Posterior vena cava (tissue), 2 donors: ENCODE measurements at regions not wholly inside any gene's neighbourhood (a gene's known extent, or its start where the extent isn't known, plus 50 kb on each side); places are given as distances from the start of the nearest gene placed in this dataset.

ENCODE experiments used
- DNase-seq: peaks from one replicate; pipeline ENCODE4 v3.0.0-alpha.2; 2020; ENCODE audit warnings: low spot score
- intact Hi-C, 2 donors: fragments of 100-400 bp; cut with DNase I; formaldehyde crosslinking; loops; one replicate each; pipeline versions ENCODE4 v1.14.1 to v1.14.2; 2022 to 2023
- donor health status: DM: yes; HTN: yes; CAD: no.
- donor health status: DM: yes; HTN: yes; CAD: no.

- no peak for DNase-seq
- intact Hi-C loops = no loop called here
These were observed 381.3 kb downstream of the ANXA1 start for GRCh38 chr9:73532985-73533384.

- intact Hi-C loops = no loop called here
These were observed 384.7 kb downstream of the ANXA1 start for GRCh38 chr9:73536403-73536802.

GRCh38 chr9:73537561-73537960 lies 385.9 kb downstream of the ANXA1 start:
- DNase-seq = no peak
- intact Hi-C loops = no loop called here

More at GRCh38 chr9:73536403-73536802, 384.7 kb downstream of the ANXA1 start:
- no peak for DNase-seq

- intact Hi-C loops = no loop called here
- no peak for DNase-seq
These were observed 388.3 kb downstream of the ANXA1 start for GRCh38 chr9:73539881-73540390.

GRCh38 chr9:73541923-73542322 lies 390.3 kb downstream of the ANXA1 start:
- intact Hi-C loops = no loop called here
- no peak for DNase-seq

- intact Hi-C loops = no loop called here
- DNase-seq = no peak
These were observed 392.1 kb downstream of the ANXA1 start for GRCh38 chr9:73543727-73544126.

GRCh38 chr9:73548201-73548600 lies 396.5 kb downstream of the ANXA1 start:
- intact Hi-C loops = no loop called here
- no peak for DNase-seq

GRCh38 chr9:73549991-73550390 lies 398.3 kb downstream of the ANXA1 start:
- intact Hi-C loops = no loop called here
- no peak for DNase-seq

- intact Hi-C loops = no loop called here
- DNase-seq = no peak
These were observed 401.6 kb downstream of the ANXA1 start for GRCh38 chr9:73553295-73553694.

- DNase-seq = no peak
- intact Hi-C loops = no loop called here
These were observed 406.8 kb downstream of the ANXA1 start for GRCh38 chr9:73558471-73558870.

- DNase-seq = no peak
- intact Hi-C loops = no loop called here
These were observed 413.4 kb downstream of the ANXA1 start for GRCh38 chr9:73565026-73565425.

- intact Hi-C loops = no loop called here
- no peak for DNase-seq
These were observed 414.3 kb downstream of the ANXA1 start for GRCh38 chr9:73565833-73566465.

- no peak for DNase-seq
- intact Hi-C loops = no loop called here
These were observed 415.0 kb downstream of the ANXA1 start for GRCh38 chr9:73566627-73567026.

GRCh38 chr9:73573235-73573634 lies 421.6 kb downstream of the ANXA1 start:
- intact Hi-C loops = no loop called here
- DNase-seq = no peak

- no peak for DNase-seq
- intact Hi-C loops = no loop called here
These were observed 423.7 kb downstream of the ANXA1 start for GRCh38 chr9:73575101-73576060.

GRCh38 chr9:73577848-73578247 lies 426.2 kb downstream of the ANXA1 start:
- no peak for DNase-seq
- intact Hi-C loops = no loop called here

GRCh38 chr9:73579823-73580222 lies 428.2 kb downstream of the ANXA1 start:
- intact Hi-C loops = no loop called here

GRCh38 chr9:73583576-73583975 lies 431.9 kb downstream of the ANXA1 start:
- DNase-seq = no peak
- intact Hi-C loops = no loop called here

More at GRCh38 chr9:73579823-73580222, 428.2 kb downstream of the ANXA1 start:
- DNase-seq = no peak

GRCh38 chr9:73595036-73595545 lies 443.4 kb downstream of the ANXA1 start:
- intact Hi-C loops = no loop called here
- DNase-seq = no peak

GRCh38 chr9:73596321-73596720 lies 444.7 kb downstream of the ANXA1 start:
- DNase-seq = no peak
- intact Hi-C loops = no loop called here
